Mucosa of descending colon (tissue), 3 donors: ENCODE measurements at regions not wholly inside any gene's neighbourhood (a gene's known extent, or its start where the extent isn't known, plus 50 kb on each side); places are given as distances from the start of the nearest gene placed in this dataset.

Source experiments
- ATAC-seq: fragments of 200-7000 bp; cut with Tn5 transposase; one replicate; pipeline ENCODE4 v1.9.1; 2020; ENCODE audit warnings: mild to moderate bottlenecking, moderate library complexity
- DNase-seq, 3 donors: peaks; one replicate each; pipeline ENCODE4 v3.0.0-alpha.2; 2020
- H3K36me3 ChIP-seq: fragments of 200-600 bp; one replicate; pipeline ENCODE4 v1.8.0; 2021; ENCODE audit warnings: low read depth, mild to moderate bottlenecking
- H3K4me1 ChIP-seq: fragments of 200-600 bp; one replicate; pipeline ENCODE4 v1.8.0; 2021; ENCODE audit warnings: low read depth, mild to moderate bottlenecking
- H3K4me3 ChIP-seq: fragments of 200-600 bp; one replicate; pipeline ENCODE4 v1.8.0; 2021; ENCODE audit warnings: mild to moderate bottlenecking
- H3K9me3 ChIP-seq: fragments of 200-600 bp; one replicate; pipeline ENCODE4 v1.8.0; 2021; ENCODE audit warnings: mild to moderate bottlenecking
- CTCF ChIP-seq: fragments of 200-600 bp; IDR thresholded peaks from one replicate; pipeline ENCODE4 v1.8.0; 2022; ENCODE audit warnings: antibody characterized with exemption, mild to moderate bottlenecking
- intact Hi-C, 2 donors: fragments of 100-400 bp; cut with DNase I in 1 of 2; cut with micrococcal nuclease in 1 of 2; formaldehyde crosslinking; loops; one replicate each; pipeline versions ENCODE4 v1.11.0 to v1.11.1; 2022; cut with DNase I, micrococcal nuclease
- donor health status: DM: no; HTN: no; CAD: no; lungs with moderate emphysema.
- donor health status: DM: no; HTN: no; CAD: no.
- donor health status: DM: no; HTN: yes; CAD: no.

- DNase-seq: no peak
- Histone ChIP-seq H3K9me3 (no peaks in the 10 kb centered on the region), H3K4me3 (no peak overlapping the region), H3K36me3 (no peaks in the 10 kb centered on the region), H3K4me1 (no peaks in the 10 kb centered on the region)
- intact Hi-C loops: no loop called here
- TF ChIP-seq CTCF: no peak
- ATAC-seq: no peak
Observed at GRCh38 chr2:189362283-189362682, 79.0 kb upstream of the WDR75 start.

- Histone ChIP-seq H3K4me3 (no peak overlapping the region), H3K36me3 (no peaks in the 10 kb centered on the region), H3K9me3 (no peaks in the 10 kb centered on the region), H3K4me1 (no peaks in the 10 kb centered on the region)
- no peak for TF ChIP-seq CTCF
- intact Hi-C loops: no loop called here
- ATAC-seq: peak; percentile 89
- DNase-seq: no peak
Observed at GRCh38 chr2:189363559-189363958, 77.7 kb upstream of the WDR75 start.

- ATAC-seq: no peak
- Histone ChIP-seq H3K4me1 (no peaks in the 10 kb centered on the region), H3K4me3 (no peak overlapping the region), H3K9me3 (no peaks in the 10 kb centered on the region), H3K36me3 (no peaks in the 10 kb centered on the region)
- intact Hi-C loops: no loop called here
- TF ChIP-seq CTCF: no peak
- DNase-seq: no peak
Observed at GRCh38 chr2:189364607-189365006, 76.7 kb upstream of the WDR75 start.

GRCh38 chr2:189366349-189366748, 74.9 kb upstream of the WDR75 start:
- intact Hi-C loops: no loop called here
- TF ChIP-seq CTCF: no peak
- ATAC-seq: no peak

GRCh38 chr2:189367343-189367742, 73.9 kb upstream of the WDR75 start:
- TF ChIP-seq CTCF: no peak
- H3K4me1 ChIP-seq: no peaks in the 10 kb centered on the region
- H3K36me3 ChIP-seq: no peaks in the 10 kb centered on the region
- H3K9me3 ChIP-seq: no peaks in the 10 kb centered on the region
- DNase-seq (no peak), ATAC-seq (no peak)
- no peak overlapping the region for H3K4me3 ChIP-seq
- intact Hi-C loops: no loop called here

More at GRCh38 chr2:189366349-189366748, 74.9 kb upstream of the WDR75 start:
- Histone ChIP-seq H3K9me3 (no peaks in the 10 kb centered on the region), H3K4me1 (no peaks in the 10 kb centered on the region), H3K36me3 (no peaks in the 10 kb centered on the region), H3K4me3 (no peak overlapping the region)
- no peak for DNase-seq

GRCh38 chr2:189369566-189369965, 71.7 kb upstream of the WDR75 start:
- ATAC-seq (no peak), DNase-seq (no peak)
- Histone ChIP-seq H3K4me3 (no peak overlapping the region), H3K9me3 (no peaks in the 10 kb centered on the region), H3K36me3 (no peaks in the 10 kb centered on the region), H3K4me1 (no peaks in the 10 kb centered on the region)
- intact Hi-C loops: no loop called here
- TF ChIP-seq CTCF: no peak
